ENCODE measurements at regions not wholly inside any gene's neighbourhood (a gene's known extent, or its start where the extent isn't known, plus 50 kb on each side); places are given as distances from the start of the nearest gene placed in this dataset.

DNA sequence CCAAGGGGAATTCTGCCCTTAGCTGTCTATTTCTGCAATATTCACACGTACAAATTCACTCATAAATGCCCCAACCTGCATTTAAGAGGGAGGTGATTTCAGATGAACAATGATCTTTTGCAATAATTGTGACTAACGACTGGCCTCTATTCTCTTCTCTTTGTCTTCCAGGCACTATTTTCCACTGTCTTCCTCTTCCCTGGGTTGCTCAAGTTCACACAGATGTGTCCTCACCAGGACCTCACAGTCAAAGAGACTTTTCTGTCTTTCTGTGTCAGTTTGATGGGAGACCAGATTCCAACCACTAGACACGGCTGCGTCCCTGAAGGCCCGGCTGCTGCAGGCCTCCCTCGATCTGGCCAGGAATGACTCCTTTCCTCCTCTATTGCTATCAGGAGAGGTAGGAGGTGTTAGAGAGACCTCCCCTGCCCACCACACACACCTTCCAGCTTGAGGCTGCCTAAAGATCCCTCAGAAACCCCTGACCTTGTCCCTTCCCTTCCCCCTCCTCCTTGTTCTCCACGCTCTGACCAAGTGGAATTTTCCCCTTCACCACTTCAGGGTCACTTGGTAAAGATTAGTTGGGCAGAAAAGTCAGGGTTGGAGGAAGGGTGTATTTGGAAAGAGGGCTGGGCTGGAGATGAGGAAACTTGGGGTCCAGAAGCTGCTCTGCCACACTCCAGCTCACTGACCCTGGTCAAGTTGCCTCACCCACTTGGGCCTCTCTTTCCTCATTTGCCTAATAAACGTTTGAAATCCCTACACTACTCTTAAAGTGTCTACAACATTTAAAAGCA lies 109.2 kb upstream of the COPS8 start:
- TF ChIP-seq CTCF (IDR thresholded peaks at IDR 0.05) (no peak), POLR2A (IDR thresholded peaks at IDR 0.05) (no peak)
